Heart left ventricle (tissue), 16 donors: ENCODE measurements at regions not wholly inside any gene's neighbourhood (a gene's known extent, or its start where the extent isn't known, plus 50 kb on each side); places are given as distances from the start of the nearest gene placed in this dataset.
A peak's percentile ranks its signal among the peaks of the same experiment; 100 is the strongest.

Source experiments
- ATAC-seq, 4 donors: fragments of 200-7000 bp; cut with Tn5 transposase; one replicate each; pipeline ENCODE4 v1.9.1; 2020 to 2022; ENCODE audit warnings: moderate library complexity in 4 of 4, mild to moderate bottlenecking in 3 of 4, moderate number of reproducible peaks in 1 of 4
- DNase-seq, 5 donors: peaks; one replicate each; pipeline ENCODE4 v3.0.0-alpha.2; 2020
- H3K27ac ChIP-seq, 12 donors: fragments of 200-600 bp; sonication (generic) in 4 of 12; one replicate each; pipeline versions ENCODE4 v1.5.0 to v1.8.0; 2016 to 2022; ENCODE audit warnings: mild to moderate bottlenecking in 2 of 12
- H3K27me3 ChIP-seq, 9 donors: fragments of 200-600 bp; sonication (generic) in 2 of 9; one replicate each; pipeline versions ENCODE4 v1.5.1 to v1.8.0; 2016 to 2022; ENCODE audit warnings: mild to moderate bottlenecking in 3 of 9
- H3K36me3 ChIP-seq, 9 donors: fragments of 200-600 bp; sonication (generic) in 2 of 9; one replicate each; pipeline versions ENCODE4 v1.5.0 to v1.8.0; 2018 to 2022; ENCODE audit warnings: mild to moderate bottlenecking in 2 of 9
- H3K4me1 ChIP-seq, 12 donors: fragments of 200-600 bp; sonication (generic) in 4 of 12; one replicate each; pipeline versions ENCODE4 v1.5.0 to v1.8.0; 2016 to 2022; ENCODE audit warnings: mild to moderate bottlenecking in 3 of 12
- H3K4me3 ChIP-seq, 12 donors: fragments of 200-600 bp; sonication (generic) in 4 of 12; one replicate each; pipeline versions ENCODE4 v1.5.0 to v1.8.0; 2017 to 2022; ENCODE audit warnings: mild to moderate bottlenecking in 9 of 12, moderate library complexity in 4 of 12
- H3K9me3 ChIP-seq, 12 donors: fragments of 200-600 bp; sonication (generic) in 4 of 12; one replicate each; pipeline versions ENCODE4 v1.5.0 to v1.8.0; 2016 to 2022; ENCODE audit warnings: mild to moderate bottlenecking in 1 of 12
- POLR2A ChIP-seq, 2 donors: fragments of 450-650 bp; IDR thresholded peaks; one replicate each; pipeline ENCODE4 v1.6.1; 2017; ENCODE audit warnings: antibody characterized with exemption in 2 of 2, mild to moderate bottlenecking in 2 of 2, moderate library complexity in 2 of 2
- WGBS, 4 donors: extraction: QIAGEN DNeasy Blood & Tissue Kit in 2 of 4; methylation state at CpG; one replicate each; pipeline versions ENCODE4 v1.1.5 to v1.1.7; 2013 to 2018; 5-methylcytosine and 5-hydroxymethylcytosine counted together
- intact Hi-C, 10 donors: fragments of 100-400 bp; cut with DNase I; formaldehyde crosslinking; loops; one replicate each; pipeline versions ENCODE4 v1.11.1 to v1.14.2; 2022
- TF ChIP-seq, protein P1 (sequence below), 12 donors: fragments of 200-600 bp; sonication (generic) in 4 of 12; IDR thresholded peaks; one replicate each; pipeline versions ENCODE4 v1.5.0 to v1.8.0; 2018 to 2022; ENCODE audit warnings: antibody characterized with exemption in 12 of 12, mild to moderate bottlenecking in 5 of 12
- donor health status: ischemic (EF 13 %, LVEDD 7.1; RV severe dilation, severe dysfunction).
- donor health status: healthy with polysubstance abuse.
- donor health status: DM: no; HTN: yes; CAD: no.
- donor health status: DM: no; HTN: no; CAD: no.
- donor health status: ischemic (EF 25% LVEDD 6.9; RV normal size, moderate dysfunction).
- donor health status: ischemic (EF 25% LVEDD 5.7; RV mildly dilated, moderate dysfunction).
- donor health status: healthy.
- donor health status: DM: yes; HTN: yes; CAD: no.
- donor health status: ischemic (EF 35%, LVEDD 5.7; RV mildly dilated, moderate dysfunction).
- donor health status: nonischemic (EF 11% LVEDD 7.7; RV severe dilation, severe dysfunction).
- donor health status: DM: yes; HTN: yes; CAD: no.
- donor health status: PGD.
- donor health status: ischemic (EF 29% LVEDD 5.4; RV normal size, mild dysfunction).
- donor health status: nonischemic (EF 23%, LVEDD 6.1; RV moderate dilation, normal function).

- ATAC-seq: no peak
These were observed 671.3 kb upstream of the NECTIN3 start for GRCh38 chr3:110400315-110400714.

GRCh38 chr3:110405830-110406585 is 665.6 kb upstream of the NECTIN3 start:
- ATAC-seq: no peak
- no peak for DNase-seq
- no peak overlapping the region for H3K4me3 ChIP-seq
- no peak overlapping the region for H3K27ac ChIP-seq
- H3K4me1 ChIP-seq: no peaks in the 10 kb centered on the region
- WGBS, 4 donors: 35 to 70% (median 51%) methylated on average over 1 of the region's 1 CpG
- TF ChIP-seq, protein P1, sequence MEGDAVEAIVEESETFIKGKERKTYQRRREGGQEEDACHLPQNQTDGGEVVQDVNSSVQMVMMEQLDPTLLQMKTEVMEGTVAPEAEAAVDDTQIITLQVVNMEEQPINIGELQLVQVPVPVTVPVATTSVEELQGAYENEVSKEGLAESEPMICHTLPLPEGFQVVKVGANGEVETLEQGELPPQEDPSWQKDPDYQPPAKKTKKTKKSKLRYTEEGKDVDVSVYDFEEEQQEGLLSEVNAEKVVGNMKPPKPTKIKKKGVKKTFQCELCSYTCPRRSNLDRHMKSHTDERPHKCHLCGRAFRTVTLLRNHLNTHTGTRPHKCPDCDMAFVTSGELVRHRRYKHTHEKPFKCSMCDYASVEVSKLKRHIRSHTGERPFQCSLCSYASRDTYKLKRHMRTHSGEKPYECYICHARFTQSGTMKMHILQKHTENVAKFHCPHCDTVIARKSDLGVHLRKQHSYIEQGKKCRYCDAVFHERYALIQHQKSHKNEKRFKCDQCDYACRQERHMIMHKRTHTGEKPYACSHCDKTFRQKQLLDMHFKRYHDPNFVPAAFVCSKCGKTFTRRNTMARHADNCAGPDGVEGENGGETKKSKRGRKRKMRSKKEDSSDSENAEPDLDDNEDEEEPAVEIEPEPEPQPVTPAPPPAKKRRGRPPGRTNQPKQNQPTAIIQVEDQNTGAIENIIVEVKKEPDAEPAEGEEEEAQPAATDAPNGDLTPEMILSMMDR (IDR thresholded peaks at IDR 0.05): no peak
- no peak for TF ChIP-seq POLR2A (IDR thresholded peaks at IDR 0.05)
- no peaks in the 10 kb centered on the region for H3K27me3 ChIP-seq
- intact Hi-C loops: no loop called here
- no peaks in the 10 kb centered on the region for H3K36me3 ChIP-seq
- peaks cover 0 to 11% (median 0%) of the 10 kb centered on the region in 12 donors for H3K9me3 ChIP-seq

More at GRCh38 chr3:110400315-110400714, 671.3 kb upstream of the NECTIN3 start:
- Histone ChIP-seq H3K27ac (no peak overlapping the region), H3K36me3 (no peaks in the 10 kb centered on the region), H3K4me3 (no peak overlapping the region), H3K4me1 (no peaks in the 10 kb centered on the region), H3K27me3 (no peaks in the 10 kb centered on the region), H3K9me3 (peaks cover 0 to 24% (median 5%) of the 10 kb centered on the region in 12 donors)
- intact Hi-C loops: no loop called here
- DNase-seq: no peak
- WGBS, 4 donors: 57 to 74% (median 66%) methylated on average over 2 of the region's 2 CpGs
- TF ChIP-seq POLR2A (IDR thresholded peaks at IDR 0.05): no peak
- TF ChIP-seq, protein P1 (IDR thresholded peaks at IDR 0.05): no peak

GRCh38 chr3:110413266-110413665 is 658.4 kb upstream of the NECTIN3 start:
- WGBS, 4 donors: 68 to 89% (median 84%) methylated on average over 3 of the region's 3 CpGs
- intact Hi-C loops: no loop called here
- Histone ChIP-seq H3K27ac (no peak overlapping the region), H3K4me3 (no peak overlapping the region), H3K36me3 (no peaks in the 10 kb centered on the region), H3K27me3 (no peaks in the 10 kb centered on the region), H3K9me3 (no peaks in the 10 kb centered on the region), H3K4me1 (peaks cover 0 to 8% (median 0%) of the 10 kb centered on the region in 12 donors)
- ATAC-seq (no peak), DNase-seq (no peak)
- TF ChIP-seq, protein P1 (IDR thresholded peaks at IDR 0.05): no peak
- TF ChIP-seq POLR2A (IDR thresholded peaks at IDR 0.05): no peak

GRCh38 chr3:110413807-110414748 is 657.5 kb upstream of the NECTIN3 start:
- WGBS, 4 donors: 56 to 59% (median 58%) methylated on average over 4 of the region's 4 CpGs
- H3K9me3 ChIP-seq: no peaks in the 10 kb centered on the region
- intact Hi-C loops: no loop called here
- TF ChIP-seq, protein P1 (IDR thresholded peaks at IDR 0.05): no peak
- TF ChIP-seq POLR2A (IDR thresholded peaks at IDR 0.05): no peak
- peak overlapping the region in 4 of 12 donors; percentile 15 to 55 (median 47) for H3K27ac ChIP-seq
- H3K4me1 ChIP-seq: peaks cover 0 to 8% (median 0%) of the 10 kb centered on the region in 12 donors
- ATAC-seq: peak in 2 of 4 donors; percentile 36 to 71
- H3K27me3 ChIP-seq: no peaks in the 10 kb centered on the region
- no peak overlapping the region for H3K4me3 ChIP-seq
- DNase-seq: no peak
- H3K36me3 ChIP-seq: no peaks in the 10 kb centered on the region
